Keratinocyte (primary cell): ENCODE measurements at regions not wholly inside any gene's neighbourhood (a gene's known extent, or its start where the extent isn't known, plus 50 kb on each side); places are given as distances from the start of the nearest gene placed in this dataset.

ENCODE experiments used
- DNase-seq: peaks from one replicate; pipeline ENCODE4 v3.0.0-alpha.2; 2011; ENCODE audit warnings: low read depth, missing footprints, low spot score
- FAIRE-seq: peaks from 2 replicates; lab custom pipeline; 2011; peaks lifted over from hg19 to GRCh38; lab: Jason Lieb, UNC
- H2AFZ ChIP-seq: 2 replicates; pipeline ENCODE4 v1.6.0; 2012; ENCODE audit warnings: low read length, control low read depth, inconsistent platforms; ENCODE audit not compliant: control insufficient read depth
- H3K27ac ChIP-seq: 2 replicates; pipeline ENCODE4 v1.5.1; 2011; ENCODE audit warnings: low read length; ENCODE audit not compliant: control insufficient read depth, insufficient read depth
- H3K27me3 ChIP-seq: 3 replicates; pipeline ENCODE4 v1.6.0; 2011; ENCODE audit warnings: low read length; ENCODE audit not compliant: control insufficient read depth, insufficient read depth; ENCODE audit errors: extremely low read depth
- H3K36me3 ChIP-seq, 2 experiments: 2 replicates in 1 of 2; 3 replicates in 1 of 2; pipeline ENCODE4 v1.5.1; 2011; ENCODE audit warnings: low read length in 2 of 2, mild to moderate bottlenecking in 1 of 2; ENCODE audit not compliant: control insufficient read depth in 2 of 2, insufficient read depth in 2 of 2; ENCODE audit errors: extremely low read depth in 1 of 2
- H3K4me1 ChIP-seq: 3 replicates; pipeline ENCODE4 v1.5.1; 2011; ENCODE audit warnings: low read length; ENCODE audit not compliant: control insufficient read depth, insufficient read depth; ENCODE audit errors: extremely low read depth
- H3K4me2 ChIP-seq: 3 replicates; pipeline ENCODE4 v1.6.0; 2011; ENCODE audit warnings: low read depth, low read length; ENCODE audit not compliant: control insufficient read depth, insufficient read depth; ENCODE audit errors: extremely low read depth
- H3K4me3 ChIP-seq, 3 experiments: fragments of 200-600 bp in 1 of 3; sonication (generic) in 1 of 3; 2 replicates in 2 of 3; 3 replicates in 1 of 3; pipeline ENCODE4 v1.5.1; 2011 to 2016; ENCODE audit warnings: low read length in 3 of 3, mild to moderate bottlenecking in 3 of 3, control low read depth in 2 of 3, inconsistent platforms in 1 of 3, low read depth in 1 of 3, mixed read lengths in 1 of 3, mixed run types in 1 of 3, moderate library complexity in 1 of 3; ENCODE audit not compliant: control insufficient read depth in 2 of 3, insufficient read depth in 2 of 3; ENCODE audit errors: extremely low read depth in 1 of 3
- H3K79me2 ChIP-seq: 2 replicates; pipeline ENCODE4 v1.6.0; 2012; ENCODE audit warnings: low read length; ENCODE audit not compliant: control insufficient read depth, insufficient read depth
- H3K9ac ChIP-seq: 3 replicates; pipeline ENCODE4 v1.6.0; 2011; ENCODE audit warnings: low read length; ENCODE audit not compliant: control insufficient read depth, insufficient read depth; ENCODE audit errors: extremely low read depth
- H3K9me1 ChIP-seq: 3 replicates; pipeline ENCODE4 v1.6.0; 2011; ENCODE audit warnings: low read length; ENCODE audit not compliant: control insufficient read depth, insufficient read depth; ENCODE audit errors: extremely low read depth
- H3K9me3 ChIP-seq: 2 replicates; pipeline ENCODE4 v1.5.1; 2012; ENCODE audit warnings: low read depth, low read length; ENCODE audit not compliant: control insufficient read depth
- H4K20me1 ChIP-seq: 3 replicates; pipeline ENCODE4 v1.6.0; 2011; ENCODE audit warnings: low read length; ENCODE audit not compliant: control insufficient read depth, insufficient read depth; ENCODE audit errors: extremely low read depth
- CTCF ChIP-seq, 3 experiments: IDR thresholded peaks in 1 of 3; conservative IDR thresholded peaks in 1 of 3; optimal IDR thresholded peaks in 1 of 3; 2 replicates in 2 of 3; 3 replicates in 1 of 3; pipeline versions ENCODE3 to v1.5.1; 2011; ENCODE audit warnings: low read length in 3 of 3, mild to moderate bottlenecking in 3 of 3, moderate library complexity in 2 of 3, control low read depth in 1 of 3, inconsistent platforms in 1 of 3; ENCODE audit not compliant: insufficient read depth in 2 of 3; ENCODE audit errors: extremely low read depth in 1 of 3
- EZH2 ChIP-seq: IDR thresholded peaks from one replicate; pipeline ENCODE4 v1.6.1; 2012; ENCODE audit warnings: inconsistent platforms, mild to moderate bottlenecking, low read length, moderate library complexity
- dilution Hi-C: fragments of 300-500 bp; cut with MboI; formaldehyde crosslinking; loops from one replicate; pipeline ENCODE4 v1.7.0; 2020; ENCODE audit warnings: low sequenced_read_pairs; ENCODE audit not compliant: extremely low pct_ligation_motif_present

- Histone ChIP-seq H3K79me2 (no peaks in the 10 kb centered on the region), H4K20me1 (no peaks in the 10 kb centered on the region), H3K9me1 (no peaks in the 10 kb centered on the region), H3K27me3 (peaks cover 53% of the 10 kb centered on the region), H3K9me3 (no peaks in the 10 kb centered on the region), H3K9ac (no peak overlapping the region), H2AFZ (no peak overlapping the region), H3K36me3 (no peaks in the 10 kb centered on the region), H3K4me3 (no peak overlapping the region), H3K27ac (no peak overlapping the region), H3K4me1 (no peaks in the 10 kb centered on the region), H3K4me2 (no peak overlapping the region)
- DNase-seq (no peak), FAIRE-seq (no peak)
- dilution Hi-C loops = no loop called here
- no peak for TF ChIP-seq EZH2
- no peak for TF ChIP-seq CTCF (optimal IDR thresholded peaks at IDR 0.05 in 1 of 3, IDR thresholded peaks at IDR 0.05 in 1 of 3, conservative IDR thresholded peaks at IDR 0.05 in 1 of 3; ENCODE audit: extremely low read depth in 1 of 3, insufficient read depth in 2 of 3, low read length in 3 of 3)
Observed at GRCh38 chr15:70356919-70357318, 259.2 kb upstream of the TLE3 start.

DNA sequence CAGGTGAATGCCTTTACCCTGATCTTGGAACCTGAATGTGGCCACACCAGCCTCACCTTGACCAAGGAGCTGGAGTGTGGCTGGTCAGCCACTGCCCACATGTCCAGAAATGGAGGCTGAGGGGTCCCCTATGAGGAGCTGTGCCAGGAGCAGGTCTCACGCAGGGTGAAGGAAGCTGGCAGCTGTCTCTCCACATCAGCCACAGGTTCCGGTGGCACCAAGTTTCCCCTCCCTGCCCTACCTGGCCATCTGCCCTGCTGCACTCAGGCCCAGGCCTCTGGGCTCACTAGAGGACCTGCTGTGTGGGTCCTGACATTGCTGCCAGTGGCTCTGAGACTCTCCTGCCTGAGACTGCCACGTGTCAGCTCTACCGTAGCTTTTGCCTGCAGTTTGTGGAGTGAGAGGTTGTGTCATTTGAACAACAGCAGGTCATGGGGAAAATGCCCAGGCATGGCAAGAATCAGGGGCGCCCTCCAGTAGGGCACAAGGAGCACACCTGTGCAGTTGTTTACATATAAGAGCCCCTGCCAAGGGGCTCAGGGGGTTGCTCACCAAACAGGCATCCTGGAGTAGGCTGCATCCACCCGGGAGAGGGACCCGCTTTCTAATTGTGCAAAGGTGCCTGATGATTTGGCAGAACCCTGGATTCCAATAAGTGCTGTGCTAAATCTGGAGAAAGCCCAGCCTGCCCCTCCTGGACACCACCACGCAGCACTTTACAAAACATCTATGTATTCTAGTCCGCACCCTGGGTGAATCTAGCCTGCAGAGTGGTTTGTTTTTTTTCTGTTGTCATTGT is 258.5 kb upstream of the TLE3 start:
- Histone ChIP-seq H2AFZ (no peak overlapping the region), H3K9ac (no peak overlapping the region), H3K9me1 (no peaks in the 10 kb centered on the region), H3K4me2 (no peak overlapping the region), H4K20me1 (no peaks in the 10 kb centered on the region), H3K79me2 (no peaks in the 10 kb centered on the region), H3K27me3 (peaks cover 59% of the 10 kb centered on the region), H3K27ac (no peak overlapping the region), H3K36me3 (no peaks in the 10 kb centered on the region), H3K9me3 (no peaks in the 10 kb centered on the region), H3K4me1 (no peaks in the 10 kb centered on the region), H3K4me3 (no peak overlapping the region)
- DNase-seq = no peak
- dilution Hi-C loops = no loop called here
- TF ChIP-seq CTCF (optimal IDR thresholded peaks at IDR 0.05 in 1 of 3, IDR thresholded peaks at IDR 0.05 in 1 of 3, conservative IDR thresholded peaks at IDR 0.05 in 1 of 3; ENCODE audit: extremely low read depth in 1 of 3, insufficient read depth in 2 of 3, low read length in 3 of 3) (no peak), EZH2 (no peak)
- no peak for FAIRE-seq
